Naive thymus-derived CD4-positive, alpha-beta T cell (primary cell): ENCODE measurements at regions not wholly inside any gene's neighbourhood (a gene's known extent, or its start where the extent isn't known, plus 50 kb on each side); places are given as distances from the start of the nearest gene placed in this dataset.

Source experiments
- ATAC-seq: fragments of 150-1000 bp; cut with Tn5 transposase; 2 replicates; pipeline ENCODE4 v1.10.0; 2021; ENCODE audit warnings: mild to moderate bottlenecking, moderate library complexity
- CTCF ChIA-PET: fragments of 350-600 bp; sonication (Branson Sonifier 250); formaldehyde crosslinking; loops from one replicate; lab custom pipeline; 2021; ENCODE audit warnings: antibody characterized with exemption; lab: Charles Lee
- POLR2A ChIA-PET: fragments of 350-600 bp; sonication (Branson Sonifier 250); formaldehyde crosslinking; loops from one replicate; lab custom pipeline; 2021; ENCODE audit warnings: antibody characterized with exemption, inconsistent platforms; lab: Charles Lee
- DNase-seq, 9 donors: peaks; one replicate each; pipeline versions ENCODE4 v3.0.0 to v3.0.0-alpha.2; 2020 to 2022; ENCODE audit warnings: mixed read lengths in 1 of 9
- H3K27ac ChIP-seq: one replicate; pipeline ENCODE4 v1.7.0; 2013; ENCODE audit warnings: mild to moderate bottlenecking, low read depth, low read length, moderate library complexity
- H3K27me3 ChIP-seq, 2 donors: one replicate each; pipeline ENCODE4 v1.7.0; 2013; ENCODE audit warnings: low read length in 2 of 2, mild to moderate bottlenecking in 2 of 2, moderate library complexity in 2 of 2; ENCODE audit not compliant: control insufficient read depth in 2 of 2, insufficient read depth in 2 of 2
- H3K36me3 ChIP-seq, 3 experiments: 1 replicate in 2 of 3; 2 replicates in 1 of 3; pipeline ENCODE4 v1.7.0; 2013; ENCODE audit warnings: low read length in 3 of 3, mild to moderate bottlenecking in 3 of 3, moderate library complexity in 1 of 3; ENCODE audit not compliant: insufficient read depth in 3 of 3, control insufficient read depth in 2 of 3
- H3K4me1 ChIP-seq, 2 donors: one replicate each; pipeline ENCODE4 v1.7.0; 2013; ENCODE audit warnings: low read length in 2 of 2, mild to moderate bottlenecking in 2 of 2, moderate library complexity in 1 of 2; ENCODE audit not compliant: control insufficient read depth in 2 of 2, insufficient read depth in 2 of 2
- H3K4me3 ChIP-seq: 2 replicates; pipeline ENCODE4 v1.7.0; 2013; ENCODE audit warnings: mild to moderate bottlenecking, low read length
- H3K9me3 ChIP-seq, 3 experiments: 1 replicate in 2 of 3; 2 replicates in 1 of 3; pipeline ENCODE4 v1.7.0; 2013; ENCODE audit warnings: low read length in 3 of 3; ENCODE audit not compliant: control insufficient read depth in 2 of 3
- H3K27ac Mint-ChIP-seq, 9 donors: one replicate each; pipeline ENCODE4 v1.8.0; 2020 to 2022; ENCODE audit warnings: mixed read lengths in 9 of 9, mild to moderate bottlenecking in 8 of 9, moderate library complexity in 5 of 9, inconsistent platforms in 2 of 9
- H3K27me3 Mint-ChIP-seq, 5 donors: one replicate each; pipeline ENCODE4 v1.8.0; 2021 to 2022; ENCODE audit warnings: mixed read lengths in 5 of 5, mild to moderate bottlenecking in 1 of 5
- H3K36me3 Mint-ChIP-seq, 5 donors: one replicate each; pipeline ENCODE4 v1.8.0; 2020 to 2022; ENCODE audit warnings: mixed read lengths in 5 of 5, mild to moderate bottlenecking in 3 of 5, inconsistent platforms in 1 of 5
- H3K4me1 Mint-ChIP-seq, 7 donors: one replicate each; pipeline ENCODE4 v1.8.0; 2020 to 2022; ENCODE audit warnings: mixed read lengths in 7 of 7, mild to moderate bottlenecking in 3 of 7, inconsistent platforms in 1 of 7
- H3K4me3 Mint-ChIP-seq, 10 donors: one replicate each; pipeline ENCODE4 v1.8.0; 2020 to 2022; ENCODE audit warnings: mild to moderate bottlenecking in 10 of 10, mixed read lengths in 10 of 10, moderate library complexity in 6 of 10, inconsistent platforms in 2 of 10
- H3K9me3 Mint-ChIP-seq, 11 donors: one replicate each; pipeline ENCODE4 v1.8.0; 2020 to 2022; ENCODE audit warnings: mixed read lengths in 11 of 11, mild to moderate bottlenecking in 4 of 11, inconsistent platforms in 1 of 11, moderate library complexity in 1 of 11
- intact Hi-C, 2 donors: fragments of 100-400 bp; cut with micrococcal nuclease; formaldehyde crosslinking; loops; one replicate each; pipeline ENCODE4 v1.15.1; 2023

DNA sequence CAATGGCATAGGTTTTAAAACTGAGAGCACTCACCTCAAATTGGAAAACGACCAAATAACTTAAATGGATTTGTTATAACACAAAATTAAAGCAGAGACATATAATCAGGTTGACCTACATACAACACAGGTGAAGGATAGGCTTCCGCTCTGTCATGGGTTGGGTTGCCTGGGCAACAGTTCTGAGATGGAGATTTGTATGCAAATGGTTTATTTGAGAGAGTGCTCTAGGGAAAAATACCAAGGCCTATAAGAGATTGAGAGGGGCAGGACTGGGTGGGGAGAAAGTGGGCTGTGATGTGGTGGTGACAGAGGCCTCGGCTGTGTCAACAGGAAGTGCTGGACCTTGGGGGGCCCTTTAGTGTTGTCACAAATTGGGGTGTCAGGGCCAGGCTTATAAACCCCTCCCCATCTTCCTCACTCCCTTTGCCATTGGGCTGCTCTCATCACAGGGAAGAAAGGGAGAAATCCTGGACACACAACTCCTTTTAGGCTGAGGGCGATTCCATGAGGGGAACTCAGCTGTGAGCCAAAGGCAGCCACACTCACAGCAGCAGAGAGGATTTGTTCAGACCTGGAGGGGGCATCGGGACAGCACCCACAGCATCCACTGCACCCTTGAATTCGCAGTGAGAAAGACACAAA is 105.4 kb upstream of the LYZL1 start:
- intact Hi-C loops: no loop called here
- H3K4me3 ChIP-seq: no peak overlapping the region
- H3K27me3 ChIP-seq: no peaks in the 10 kb centered on the region
- H3K27ac Mint-ChIP-seq: no peak overlapping the region
- peaks cover 0 to 4% (median 0%) of the 10 kb centered on the region in 5 donors for H3K36me3 Mint-ChIP-seq
- H3K4me1 ChIP-seq: no peaks in the 10 kb centered on the region
- no peak overlapping the region for H3K27ac ChIP-seq
- DNase-seq (no peak), ATAC-seq (no peak)
- H3K4me1 Mint-ChIP-seq: no peaks in the 10 kb centered on the region
- no peaks in the 10 kb centered on the region for H3K9me3 ChIP-seq
- peaks cover 0 to 7% (median 0%) of the 10 kb centered on the region in 11 donors for H3K9me3 Mint-ChIP-seq
- no peak overlapping the region for H3K4me3 Mint-ChIP-seq
- peaks cover 2 to 31% (median 19%) of the 10 kb centered on the region in 5 donors for H3K27me3 Mint-ChIP-seq
- no peaks in the 10 kb centered on the region for H3K36me3 ChIP-seq
- CTCF ChIA-PET: no interaction called here
- POLR2A ChIA-PET: no interaction called here

DNA sequence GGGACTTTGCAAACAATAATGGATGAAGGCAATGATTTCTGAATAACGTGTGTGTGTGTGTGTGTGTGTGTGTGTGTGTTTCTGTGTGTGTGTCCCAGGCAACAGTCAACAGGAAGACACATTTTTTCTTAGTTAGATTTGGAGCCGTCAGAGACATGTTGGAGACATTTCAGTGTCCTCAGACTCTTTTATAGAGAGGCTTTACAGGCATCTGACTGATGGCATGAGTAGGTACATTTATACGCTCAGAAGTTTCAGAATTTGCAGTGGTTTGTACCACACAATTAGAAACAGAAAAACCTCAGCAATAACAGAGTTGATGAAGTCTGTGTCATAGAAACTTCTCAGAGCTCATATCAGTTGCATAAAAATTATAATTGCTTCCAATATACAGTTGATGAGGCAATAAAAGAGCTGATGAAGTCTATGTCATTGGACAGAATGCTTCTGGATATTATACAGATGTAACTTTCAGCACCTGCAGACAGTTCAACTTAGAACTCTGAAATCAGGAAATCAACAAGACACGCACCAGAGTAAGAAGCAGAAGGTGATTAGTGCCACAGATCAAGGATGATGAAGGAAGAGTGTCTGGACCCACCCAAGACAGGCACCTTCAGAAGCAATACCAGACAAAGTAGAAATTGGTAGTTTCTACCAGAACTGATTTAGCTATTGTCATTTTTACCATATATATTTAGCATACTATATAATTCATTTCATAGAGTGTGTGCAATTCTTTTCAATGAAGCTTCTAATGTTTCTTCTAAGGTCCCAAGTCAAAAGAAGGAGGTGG is 104.5 kb upstream of the LYZL1 start:
- H3K27ac Mint-ChIP-seq: no peak overlapping the region
- Histone ChIP-seq H3K27me3 (no peaks in the 10 kb centered on the region), H3K36me3 (no peaks in the 10 kb centered on the region), H3K4me3 (no peak overlapping the region), H3K27ac (no peak overlapping the region), H3K9me3 (no peaks in the 10 kb centered on the region), H3K4me1 (no peaks in the 10 kb centered on the region)
- no peak overlapping the region for H3K4me3 Mint-ChIP-seq
- ATAC-seq (no peak), DNase-seq (no peak)
- ChIA-PET POLR2A (no interaction called here), CTCF (no interaction called here)
- H3K9me3 Mint-ChIP-seq: peaks cover 0 to 7% (median 0%) of the 10 kb centered on the region in 11 donors
- intact Hi-C loops: no loop called here
- H3K4me1 Mint-ChIP-seq: no peaks in the 10 kb centered on the region
- H3K27me3 Mint-ChIP-seq: peaks cover 2 to 31% (median 16%) of the 10 kb centered on the region in 5 donors
- no peaks in the 10 kb centered on the region for H3K36me3 Mint-ChIP-seq

DNA sequence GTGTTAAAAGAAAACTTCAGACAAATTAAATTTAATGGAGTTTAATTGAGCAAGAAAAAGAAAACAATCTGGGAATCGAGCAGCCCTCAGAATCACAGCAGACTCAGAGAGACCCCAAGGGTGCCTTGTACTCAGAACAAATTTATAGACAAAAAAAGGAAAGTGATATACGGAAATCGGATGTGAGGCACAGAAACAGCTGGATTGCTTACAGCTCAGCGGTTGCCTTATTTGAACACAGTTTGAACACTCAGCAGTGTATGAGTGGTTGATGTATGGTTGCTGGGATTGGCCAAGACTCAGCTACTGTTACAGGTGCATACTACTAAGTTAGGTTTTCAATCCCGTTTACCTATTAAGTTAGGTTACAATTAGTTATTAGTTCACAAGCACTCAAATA is 103.8 kb upstream of the LYZL1 start:
- H3K36me3 ChIP-seq: no peaks in the 10 kb centered on the region
- peaks cover 0 to 7% (median 0%) of the 10 kb centered on the region in 11 donors for H3K9me3 Mint-ChIP-seq
- no peaks in the 10 kb centered on the region for H3K27me3 ChIP-seq
- H3K27ac Mint-ChIP-seq: no peak overlapping the region
- H3K4me1 ChIP-seq: no peaks in the 10 kb centered on the region
- no peak for DNase-seq
- H3K36me3 Mint-ChIP-seq: no peaks in the 10 kb centered on the region
- H3K27me3 Mint-ChIP-seq: peaks cover 2 to 31% (median 16%) of the 10 kb centered on the region in 5 donors
- H3K4me1 Mint-ChIP-seq: no peaks in the 10 kb centered on the region
- ATAC-seq: no peak
- H3K4me3 Mint-ChIP-seq: no peak overlapping the region
- CTCF ChIA-PET: no interaction called here
- H3K9me3 ChIP-seq: no peaks in the 10 kb centered on the region
- POLR2A ChIA-PET: no interaction called here
- no peak overlapping the region for H3K4me3 ChIP-seq
- intact Hi-C loops: no loop called here
- H3K27ac ChIP-seq: no peak overlapping the region

DNA sequence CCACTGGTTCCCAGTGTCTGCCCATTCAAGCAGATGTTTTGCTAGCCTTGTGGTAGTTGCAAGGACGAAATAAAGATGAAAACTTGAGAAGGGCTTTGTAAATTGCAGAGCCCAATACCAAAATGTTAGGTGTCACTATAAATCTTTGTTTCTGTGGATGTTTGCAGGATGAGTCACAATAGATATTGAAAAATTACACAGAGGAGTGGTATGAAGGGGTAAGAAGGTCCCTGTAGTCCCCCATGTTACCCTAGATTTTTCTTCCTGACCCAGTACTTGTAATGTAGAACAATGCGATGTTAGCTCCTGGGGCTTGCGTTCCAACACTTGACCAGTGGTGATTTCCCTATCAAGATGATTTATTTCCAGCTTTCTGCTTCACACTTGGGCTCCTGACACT is 102.6 kb upstream of the LYZL1 start:
- Mint-ChIP-seq H3K4me3 (no peak overlapping the region), H3K9me3 (peaks cover 0 to 3% (median 0%) of the 10 kb centered on the region in 11 donors), H3K27ac (no peak overlapping the region), H3K36me3 (no peaks in the 10 kb centered on the region), H3K4me1 (no peaks in the 10 kb centered on the region), H3K27me3 (peaks cover 2 to 25% (median 20%) of the 10 kb centered on the region in 5 donors)
- ChIA-PET CTCF (no interaction called here), POLR2A (no interaction called here)
- H3K27ac ChIP-seq: no peak overlapping the region
- DNase-seq (no peak), ATAC-seq (no peak)
- no peaks in the 10 kb centered on the region for H3K4me1 ChIP-seq
- no peaks in the 10 kb centered on the region for H3K27me3 ChIP-seq
- H3K9me3 ChIP-seq: no peaks in the 10 kb centered on the region
- intact Hi-C loops: no loop called here
- no peak overlapping the region for H3K4me3 ChIP-seq
- H3K36me3 ChIP-seq: no peaks in the 10 kb centered on the region

DNA sequence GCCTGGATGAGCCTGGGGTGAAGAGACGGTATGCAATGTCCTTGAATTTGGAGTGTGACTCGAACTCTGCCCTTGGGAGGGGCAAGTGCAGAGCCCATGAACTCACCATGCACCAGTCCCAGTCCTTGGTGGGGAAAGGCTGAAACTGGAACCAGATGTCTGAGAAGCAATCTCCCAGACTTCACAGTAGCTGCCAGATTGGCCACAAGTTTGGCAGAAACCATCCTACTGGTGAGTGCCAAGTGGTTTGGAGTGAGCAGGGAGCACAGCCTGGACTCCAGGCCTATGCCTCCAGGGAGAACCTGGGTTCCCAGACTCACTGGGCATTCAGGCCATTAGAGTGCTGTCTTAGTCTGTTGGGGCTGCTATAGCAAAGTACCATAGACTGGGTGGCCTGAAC is 99.6 kb upstream of the LYZL1 start:
- CTCF ChIA-PET: no interaction called here

DNA sequence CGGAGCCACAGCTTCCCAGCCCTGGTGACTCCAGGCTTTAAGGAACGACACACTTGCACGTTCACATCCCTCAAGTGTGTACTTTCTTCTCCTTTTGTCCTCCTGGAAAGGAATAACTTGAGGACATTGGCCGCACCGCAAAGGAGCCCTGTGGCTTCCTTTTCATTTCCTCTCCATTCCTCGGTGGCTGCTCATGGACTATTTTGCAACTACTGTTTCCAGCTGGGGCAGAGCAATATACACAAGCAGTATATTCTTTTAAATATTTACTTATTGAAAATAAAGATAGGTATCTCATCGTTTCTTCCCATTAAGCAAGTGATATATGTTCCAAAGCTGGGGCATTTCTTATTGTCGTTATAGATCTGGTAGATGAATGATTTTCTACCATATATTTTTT is 97.2 kb upstream of the LYZL1 start:
- Histone ChIP-seq H3K9me3 (peaks cover 0 to 3% (median 0%) of the 10 kb centered on the region in 3 experiments), H3K36me3 (no peaks in the 10 kb centered on the region), H3K4me1 (no peaks in the 10 kb centered on the region), H3K27ac (no peak overlapping the region), H3K4me3 (no peak overlapping the region), H3K27me3 (peaks cover 0 to 3% of the 10 kb centered on the region in 2 donors)
- H3K4me1 Mint-ChIP-seq: no peaks in the 10 kb centered on the region
- H3K27me3 Mint-ChIP-seq: peaks cover 0 to 47% (median 24%) of the 10 kb centered on the region in 5 donors
- H3K4me3 Mint-ChIP-seq: no peak overlapping the region
- ATAC-seq (no peak), DNase-seq (no peak)
- H3K9me3 Mint-ChIP-seq: peaks cover 0 to 15% (median 6%) of the 10 kb centered on the region in 11 donors
- no peaks in the 10 kb centered on the region for H3K36me3 Mint-ChIP-seq
- ChIA-PET POLR2A (no interaction called here), CTCF (no interaction called here)
- intact Hi-C loops: no loop called here
- H3K27ac Mint-ChIP-seq: no peak overlapping the region

More for the DNA sequence above, 99.6 kb upstream of the LYZL1 start:
- H3K36me3 Mint-ChIP-seq: no peaks in the 10 kb centered on the region
- POLR2A ChIA-PET: no interaction called here
- H3K27ac ChIP-seq: no peak overlapping the region
- no peak overlapping the region for H3K4me3 Mint-ChIP-seq
- no peak overlapping the region for H3K27ac Mint-ChIP-seq
- H3K4me1 ChIP-seq: no peaks in the 10 kb centered on the region
- H3K9me3 Mint-ChIP-seq: peaks cover 0 to 3% (median 0%) of the 10 kb centered on the region in 11 donors
- peaks cover 2 to 36% (median 29%) of the 10 kb centered on the region in 5 donors for H3K27me3 Mint-ChIP-seq
- H3K4me3 ChIP-seq: no peak overlapping the region
- no peaks in the 10 kb centered on the region for H3K36me3 ChIP-seq
- peaks cover 0 to 3% of the 10 kb centered on the region in 2 donors for H3K27me3 ChIP-seq
- ATAC-seq (no peak), DNase-seq (no peak)
- no peaks in the 10 kb centered on the region for H3K9me3 ChIP-seq
- H3K4me1 Mint-ChIP-seq: no peaks in the 10 kb centered on the region
- intact Hi-C loops: no loop called here
